OCI-LY7 (cell line): ENCODE measurements at regions not wholly inside any gene's neighbourhood (a gene's known extent, or its start where the extent isn't known, plus 50 kb on each side); places are given as distances from the start of the nearest gene placed in this dataset.

Experiments
- EZH2phosphoT487 ChIP-seq: fragments of 200-600 bp; sonication (generic); IDR thresholded peaks from 2 replicates; pipeline ENCODE4 v1.6.1; 2018; ENCODE audit warnings: low read depth, borderline replicate concordance, mild to moderate bottlenecking, mixed run types, antibody characterized with exemption, low read length, moderate library complexity, mixed read lengths
- TF ChIP-seq, protein P1 (sequence below): fragments of 200-600 bp; sonication (generic); conservative IDR thresholded peaks from 2 replicates; pipeline ENCODE4 v1.5.1; 2014; ENCODE audit warnings: mild to moderate bottlenecking, antibody characterized with exemption, low read length, moderate library complexity, mixed read lengths

DNA sequence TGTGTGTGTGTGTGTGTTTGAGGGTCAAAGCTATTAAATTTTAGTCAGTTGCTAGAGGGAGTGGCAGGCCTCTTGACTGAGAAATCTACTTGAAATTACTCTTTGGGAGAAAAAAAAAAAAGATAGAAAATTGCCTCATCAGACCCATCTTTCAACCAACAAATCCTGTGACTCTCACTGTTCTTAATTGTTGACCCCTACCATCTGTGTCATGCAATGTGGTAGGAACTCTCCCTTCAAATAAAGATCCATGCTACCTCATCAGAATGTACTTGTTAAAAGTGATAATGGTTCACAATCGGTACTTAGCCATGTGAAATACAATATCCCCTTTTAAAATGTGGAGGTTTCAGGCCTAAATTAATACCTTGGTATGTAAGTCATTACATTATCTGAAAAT is 670.8 kb upstream of the FANCL start:
- TF ChIP-seq, protein P1, sequence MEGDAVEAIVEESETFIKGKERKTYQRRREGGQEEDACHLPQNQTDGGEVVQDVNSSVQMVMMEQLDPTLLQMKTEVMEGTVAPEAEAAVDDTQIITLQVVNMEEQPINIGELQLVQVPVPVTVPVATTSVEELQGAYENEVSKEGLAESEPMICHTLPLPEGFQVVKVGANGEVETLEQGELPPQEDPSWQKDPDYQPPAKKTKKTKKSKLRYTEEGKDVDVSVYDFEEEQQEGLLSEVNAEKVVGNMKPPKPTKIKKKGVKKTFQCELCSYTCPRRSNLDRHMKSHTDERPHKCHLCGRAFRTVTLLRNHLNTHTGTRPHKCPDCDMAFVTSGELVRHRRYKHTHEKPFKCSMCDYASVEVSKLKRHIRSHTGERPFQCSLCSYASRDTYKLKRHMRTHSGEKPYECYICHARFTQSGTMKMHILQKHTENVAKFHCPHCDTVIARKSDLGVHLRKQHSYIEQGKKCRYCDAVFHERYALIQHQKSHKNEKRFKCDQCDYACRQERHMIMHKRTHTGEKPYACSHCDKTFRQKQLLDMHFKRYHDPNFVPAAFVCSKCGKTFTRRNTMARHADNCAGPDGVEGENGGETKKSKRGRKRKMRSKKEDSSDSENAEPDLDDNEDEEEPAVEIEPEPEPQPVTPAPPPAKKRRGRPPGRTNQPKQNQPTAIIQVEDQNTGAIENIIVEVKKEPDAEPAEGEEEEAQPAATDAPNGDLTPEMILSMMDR: no peak
- no peak for TF ChIP-seq EZH2phosphoT487
